ENCODE measurements at regions not wholly inside any gene's neighbourhood (a gene's known extent, or its start where the extent isn't known, plus 50 kb on each side); places are given as distances from the start of the nearest gene placed in this dataset.

DNA sequence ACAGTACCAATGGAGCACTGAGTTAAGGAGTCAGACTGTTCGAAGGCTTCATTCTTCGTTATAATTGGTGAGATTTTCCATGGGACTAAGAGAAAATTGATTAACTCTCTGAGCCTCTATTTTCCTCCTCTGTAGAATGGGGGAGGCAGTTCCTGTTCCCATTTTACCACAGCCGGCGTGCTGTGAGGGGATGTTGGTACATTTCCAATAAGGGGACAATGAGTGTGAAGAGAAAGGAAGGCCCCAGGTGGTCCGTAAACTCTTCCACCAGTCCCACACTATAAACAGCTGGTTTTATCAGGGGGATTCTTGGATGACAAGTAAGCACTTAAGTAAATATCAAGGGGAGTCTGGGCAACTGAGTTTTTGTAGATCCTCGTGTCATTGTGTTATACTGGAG lies 109.9 kb downstream of the DAD1 start:
- no peak overlapping the region for H3K4me3 ChIP-seq
- H3K4me1 ChIP-seq = peaks cover 55% of the 10 kb centered on the region
- intact Hi-C loops (cut with DNase I) = no loop called here
- H3K9me3 ChIP-seq = no peaks in the 10 kb centered on the region
- TF ChIP-seq POLR2A (IDR thresholded peaks at IDR 0.05) (no peak), CTCF (IDR thresholded peaks at IDR 0.05) (no peak), POLR2AphosphoS5 (IDR thresholded peaks at IDR 0.05; ENCODE audit: insufficient read depth in 1 of 2, low read depth in 1 of 2) (no peak)
- no peaks in the 10 kb centered on the region for H3K27me3 ChIP-seq
- no peak for DNase-seq (ENCODE audit: extremely low spot score in 2 of 2)
- H3K27ac ChIP-seq = peak overlapping the region; percentile 57
- H3K36me3 ChIP-seq = no peaks in the 10 kb centered on the region

DNA sequence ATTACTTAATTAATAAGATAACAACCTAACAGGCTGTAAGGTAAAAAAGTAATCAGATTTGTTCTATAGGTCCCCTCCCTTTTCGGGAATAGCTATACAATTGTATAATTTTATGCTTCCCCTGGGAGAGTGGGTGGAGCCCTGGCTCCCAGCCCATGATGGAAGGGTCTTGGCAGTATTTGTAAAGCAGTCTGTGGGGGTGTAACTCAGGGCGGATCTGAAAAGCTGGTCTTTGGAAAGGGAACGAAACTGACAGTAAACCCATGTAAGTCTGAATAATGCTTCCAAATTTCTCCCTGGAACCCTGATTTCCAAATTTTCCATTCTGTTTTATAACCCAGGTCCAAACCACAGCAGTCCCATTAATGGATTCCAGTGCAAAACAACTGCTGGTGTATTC lies 110.4 kb downstream of the DAD1 start:
- no peak overlapping the region for H3K4me3 ChIP-seq
- H3K27ac ChIP-seq = peak overlapping the region; percentile 57
- no peak for DNase-seq (ENCODE audit: extremely low spot score in 2 of 2)
- H3K4me1 ChIP-seq = peaks cover 56% of the 10 kb centered on the region
- no peaks in the 10 kb centered on the region for H3K9me3 ChIP-seq
- intact Hi-C loops (cut with DNase I) = no loop called here
- TF ChIP-seq CTCF (IDR thresholded peaks at IDR 0.05) = no peak
- TF ChIP-seq POLR2AphosphoS5 (IDR thresholded peaks at IDR 0.05; ENCODE audit: insufficient read depth in 1 of 2, low read depth in 1 of 2) = no peak
- TF ChIP-seq POLR2A (IDR thresholded peaks at IDR 0.05) = no peak
- no peaks in the 10 kb centered on the region for H3K36me3 ChIP-seq
- H3K27me3 ChIP-seq = no peaks in the 10 kb centered on the region

DNA sequence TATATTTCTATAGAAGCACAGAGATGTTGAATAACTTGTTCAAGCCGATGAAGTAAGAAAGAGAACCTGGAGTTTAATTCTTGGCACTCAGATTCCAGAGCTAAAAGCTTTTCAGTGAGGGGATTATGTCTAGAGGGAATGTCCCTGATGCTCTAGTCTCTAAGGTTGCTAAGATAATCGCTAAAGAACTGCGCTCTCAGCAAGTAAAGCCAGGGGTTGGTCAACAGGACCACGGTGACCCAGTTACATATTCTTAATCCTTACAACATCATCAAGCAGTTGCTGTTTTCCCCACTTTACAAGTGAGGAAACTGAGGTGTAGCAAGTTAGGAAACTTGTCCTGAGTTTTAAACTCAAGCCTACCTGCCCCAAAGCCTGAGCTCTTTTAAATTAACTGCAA lies 110.8 kb downstream of the DAD1 start:
- no peaks in the 10 kb centered on the region for H3K36me3 ChIP-seq
- H3K27ac ChIP-seq = peak overlapping the region; percentile 57
- no peaks in the 10 kb centered on the region for H3K27me3 ChIP-seq
- H3K4me3 ChIP-seq = no peak overlapping the region
- H3K4me1 ChIP-seq = peaks cover 60% of the 10 kb centered on the region
- TF ChIP-seq CTCF (IDR thresholded peaks at IDR 0.05) (no peak), POLR2A (IDR thresholded peaks at IDR 0.05) (no peak), POLR2AphosphoS5 (IDR thresholded peaks at IDR 0.05; ENCODE audit: insufficient read depth in 1 of 2, low read depth in 1 of 2) (no peak)
- DNase-seq (ENCODE audit: extremely low spot score in 2 of 2) = no peak
- intact Hi-C loops (cut with DNase I) = no loop called here
- no peaks in the 10 kb centered on the region for H3K9me3 ChIP-seq

- DNase-seq (ENCODE audit: extremely low spot score in 2 of 2) = no peak
- no peaks in the 10 kb centered on the region for H3K36me3 ChIP-seq
- no peak overlapping the region for H3K4me3 ChIP-seq
- peak overlapping the region; percentile 57 for H3K27ac ChIP-seq
- TF ChIP-seq CTCF (IDR thresholded peaks at IDR 0.05) (no peak), POLR2AphosphoS5 (IDR thresholded peaks at IDR 0.05; ENCODE audit: insufficient read depth in 1 of 2, low read depth in 1 of 2) (no peak), POLR2A (IDR thresholded peaks at IDR 0.05) (no peak)
- H3K9me3 ChIP-seq = no peaks in the 10 kb centered on the region
- peaks cover 66% of the 10 kb centered on the region for H3K4me1 ChIP-seq
- H3K27me3 ChIP-seq = no peaks in the 10 kb centered on the region
- intact Hi-C loops (cut with DNase I) = no loop called here
Observed at GRCh38 chr14:22477569-22478194, 111.3 kb downstream of the DAD1 start.

DNA sequence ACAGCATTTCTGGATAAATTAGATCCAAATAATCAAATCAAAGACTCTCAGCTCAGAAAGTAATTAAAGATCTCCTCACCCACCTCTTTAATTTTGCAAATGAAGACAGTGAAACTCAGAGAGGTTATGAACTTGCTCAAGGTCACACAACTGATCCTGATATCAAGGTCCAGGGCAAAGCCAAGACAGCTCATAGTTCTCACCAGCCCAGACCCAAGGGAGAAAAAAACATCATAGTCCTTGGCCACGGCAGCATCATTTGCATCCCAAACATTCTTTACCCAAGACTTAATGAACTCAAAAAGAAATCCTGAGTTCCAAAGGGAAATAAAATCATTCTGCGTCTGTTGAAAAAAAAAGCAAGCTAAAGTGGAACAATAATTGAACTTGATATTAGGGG lies 112.1 kb downstream of the DAD1 start:
- H3K27ac ChIP-seq = peak overlapping the region; percentile 30
- H3K9me3 ChIP-seq = no peaks in the 10 kb centered on the region
- no peak for DNase-seq (ENCODE audit: extremely low spot score in 2 of 2)
- no peaks in the 10 kb centered on the region for H3K36me3 ChIP-seq
- TF ChIP-seq POLR2AphosphoS5 (IDR thresholded peaks at IDR 0.05; ENCODE audit: insufficient read depth in 1 of 2, low read depth in 1 of 2) = no peak
- no peak for TF ChIP-seq POLR2A (IDR thresholded peaks at IDR 0.05)
- no peak for TF ChIP-seq CTCF (IDR thresholded peaks at IDR 0.05)
- peaks cover 62% of the 10 kb centered on the region for H3K4me1 ChIP-seq
- intact Hi-C loops (cut with DNase I) = no loop called here
- no peak overlapping the region for H3K4me3 ChIP-seq
- H3K27me3 ChIP-seq = no peaks in the 10 kb centered on the region

Data from vagina (tissue), 2 donors.